Gastroesophageal sphincter (tissue), 3 donors: ENCODE measurements at regions not wholly inside any gene's neighbourhood (a gene's known extent, or its start where the extent isn't known, plus 50 kb on each side); places are given as distances from the start of the nearest gene placed in this dataset.

Experiments used
- CTCF ChIP-seq, 4 experiments: fragments of 200-600 bp in 2 of 4; fragments of 450-650 bp in 2 of 4; sonication (generic) in 1 of 4; IDR thresholded peaks; one replicate each; pipeline ENCODE4 v1.5.1; 2017 to 2019; ENCODE audit warnings: antibody characterized with exemption in 4 of 4, mild to moderate bottlenecking in 2 of 4, moderate library complexity in 2 of 4
- POLR2A ChIP-seq, 2 donors: fragments of 450-650 bp; IDR thresholded peaks; one replicate each; pipeline ENCODE4 v1.6.1; 2017; ENCODE audit warnings: antibody characterized with exemption in 2 of 2, mild to moderate bottlenecking in 2 of 2, moderate library complexity in 1 of 2

DNA sequence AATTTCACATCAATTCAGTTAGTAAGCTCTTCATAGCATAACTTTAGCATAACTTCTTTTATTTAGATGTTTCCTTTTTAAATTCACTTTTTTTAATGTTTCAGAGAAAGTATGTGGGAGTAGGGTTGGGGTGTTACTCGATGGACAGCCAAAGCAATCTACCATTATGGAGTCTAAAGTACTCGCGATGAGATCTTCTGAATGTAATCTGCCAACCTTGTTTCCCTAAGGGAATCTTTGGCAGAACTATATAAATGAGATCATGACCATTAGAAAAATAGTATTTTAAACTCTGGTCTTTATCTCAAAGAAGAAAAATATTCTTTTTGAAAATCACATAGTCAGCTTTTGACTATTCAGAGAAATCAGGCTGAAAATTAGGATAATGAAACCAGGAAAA is 103.9 kb downstream of the BBS10 start:
- TF ChIP-seq CTCF (IDR thresholded peaks at IDR 0.05) (no peak), POLR2A (IDR thresholded peaks at IDR 0.05) (no peak)
